KOPT-K1 (cell line): ENCODE measurements at regions not wholly inside any gene's neighbourhood (a gene's known extent, or its start where the extent isn't known, plus 50 kb on each side); places are given as distances from the start of the nearest gene placed in this dataset.

ENCODE experiments used
- H3K27ac ChIP-seq: fragments of 200-600 bp; sonication (generic); 2 replicates; pipeline ENCODE4 v1.5.1; 2016; ENCODE audit warnings: antibody characterized with exemption, mild to moderate bottlenecking, low read depth, low read length; ENCODE audit not compliant: poor library complexity, severe bottlenecking
- H3K36me3 ChIP-seq: fragments of 200-600 bp; sonication (generic); 2 replicates; pipeline ENCODE4 v1.5.1; 2017; ENCODE audit warnings: antibody characterized with exemption, mild to moderate bottlenecking, low read length, moderate library complexity; ENCODE audit not compliant: insufficient read depth
- H3K9me3 ChIP-seq: fragments of 200-600 bp; sonication (generic); 2 replicates; pipeline ENCODE4 v1.5.1; 2017; ENCODE audit warnings: antibody characterized with exemption, low read length, mild to moderate bottlenecking; ENCODE audit not compliant: insufficient read depth, poor library complexity, severe bottlenecking

DNA sequence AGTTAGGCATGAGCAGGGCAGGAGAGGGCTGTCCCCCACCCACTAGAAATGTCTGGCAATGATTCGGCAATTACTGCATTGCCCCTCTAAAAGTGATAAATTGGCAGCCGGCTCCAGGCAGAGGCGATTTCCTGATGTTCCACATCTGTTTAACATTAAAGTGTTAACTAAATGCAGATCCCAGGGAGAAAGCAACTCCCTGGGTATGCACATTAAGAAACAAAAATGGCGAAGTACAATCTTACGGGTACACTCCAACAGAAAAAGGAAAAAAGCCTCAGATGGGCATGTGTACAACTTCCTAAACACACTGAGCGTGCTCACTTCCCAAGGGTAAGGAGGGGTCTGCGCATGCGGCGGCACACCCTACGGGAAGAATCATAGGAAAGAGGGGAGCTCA lies 314.4 kb downstream of the CASP12 start:
- no peaks in the 10 kb centered on the region for H3K9me3 ChIP-seq
- no peaks in the 10 kb centered on the region for H3K36me3 ChIP-seq
- H3K27ac ChIP-seq: no peak overlapping the region

DNA sequence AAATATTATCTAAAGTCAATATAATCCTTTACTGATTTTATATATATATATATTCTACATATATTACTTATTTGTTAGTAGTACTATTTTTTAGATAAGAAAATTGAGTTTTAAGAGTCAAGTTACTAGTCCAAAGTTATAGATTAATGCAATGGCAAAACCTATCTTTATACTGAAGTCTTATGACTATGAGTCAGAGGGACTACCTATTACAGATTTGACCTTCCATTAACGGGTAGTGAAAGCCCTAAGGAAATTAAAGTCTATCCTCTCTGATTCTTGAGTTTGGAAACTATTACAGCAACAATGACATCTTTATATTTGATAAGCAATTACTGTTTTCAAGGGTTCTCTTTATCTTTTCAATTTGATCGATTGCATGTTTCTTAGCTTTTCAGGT lies 315.8 kb downstream of the CASP12 start:
- no peaks in the 10 kb centered on the region for H3K9me3 ChIP-seq
- H3K27ac ChIP-seq: no peak overlapping the region

DNA sequence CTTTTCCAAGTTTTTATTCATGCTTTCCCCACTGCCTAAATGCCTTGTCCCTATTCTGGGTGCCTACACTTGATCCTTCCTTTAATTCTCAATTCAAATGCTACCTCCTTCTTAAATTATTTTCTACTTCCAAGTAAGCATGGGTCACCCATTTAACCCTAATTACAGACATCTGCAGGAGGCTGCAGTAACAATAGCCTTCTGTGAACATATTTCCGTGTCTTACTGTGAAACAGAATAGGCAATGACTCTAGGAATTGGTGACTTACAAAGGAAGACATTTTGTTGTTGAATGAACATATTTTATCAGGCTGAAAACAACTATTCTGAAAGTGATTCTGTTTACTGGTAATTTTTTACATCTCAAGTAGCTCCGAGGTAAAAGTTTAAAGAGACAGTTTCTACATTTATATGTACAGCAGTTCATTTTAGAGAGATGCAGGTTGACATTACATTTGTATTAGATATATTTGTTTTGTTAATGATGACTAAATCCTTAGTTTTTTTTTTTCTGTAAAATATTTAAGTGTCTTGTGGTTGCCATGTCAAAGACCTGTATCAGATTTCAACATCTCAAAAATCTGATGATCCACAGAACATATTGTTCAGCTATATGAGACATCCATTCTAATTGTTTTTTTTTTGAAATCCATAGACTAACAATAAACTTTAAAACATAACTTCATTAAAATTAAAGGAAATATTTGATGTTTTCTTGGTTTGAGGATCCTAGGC lies 316.8 kb downstream of the CASP12 start:
- Histone ChIP-seq H3K36me3 (no peaks in the 10 kb centered on the region), H3K27ac (no peak overlapping the region), H3K9me3 (no peaks in the 10 kb centered on the region)

More for the DNA sequence above, 315.8 kb downstream of the CASP12 start:
- H3K36me3 ChIP-seq: no peaks in the 10 kb centered on the region

DNA sequence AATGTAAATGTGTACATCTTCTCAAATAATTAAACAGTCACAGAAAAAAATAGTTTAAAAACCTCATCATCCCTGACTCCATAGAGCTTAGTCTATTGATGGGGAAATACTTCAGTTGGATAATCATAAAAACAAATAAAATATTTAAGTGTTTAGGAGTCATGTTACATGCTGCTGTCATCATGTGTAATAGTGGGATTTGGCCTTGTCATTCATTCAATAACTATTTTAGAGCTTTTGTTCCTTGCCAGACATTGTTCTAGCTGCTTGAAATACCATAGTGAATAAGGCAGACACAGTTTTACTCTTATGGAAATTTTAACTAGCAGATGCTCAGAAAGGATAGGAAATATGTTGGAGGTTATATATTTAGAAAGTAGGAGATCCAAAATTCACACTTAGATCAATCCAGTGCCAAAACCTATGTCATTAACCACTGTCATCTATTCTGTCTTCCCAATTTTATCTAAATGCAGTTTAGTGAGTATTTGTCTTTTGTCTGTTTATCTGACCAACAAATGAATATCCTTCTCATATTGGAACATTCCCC lies 324.7 kb downstream of the CASP12 start:
- H3K27ac ChIP-seq: no peak overlapping the region
- H3K9me3 ChIP-seq: no peaks in the 10 kb centered on the region
- no peaks in the 10 kb centered on the region for H3K36me3 ChIP-seq

DNA sequence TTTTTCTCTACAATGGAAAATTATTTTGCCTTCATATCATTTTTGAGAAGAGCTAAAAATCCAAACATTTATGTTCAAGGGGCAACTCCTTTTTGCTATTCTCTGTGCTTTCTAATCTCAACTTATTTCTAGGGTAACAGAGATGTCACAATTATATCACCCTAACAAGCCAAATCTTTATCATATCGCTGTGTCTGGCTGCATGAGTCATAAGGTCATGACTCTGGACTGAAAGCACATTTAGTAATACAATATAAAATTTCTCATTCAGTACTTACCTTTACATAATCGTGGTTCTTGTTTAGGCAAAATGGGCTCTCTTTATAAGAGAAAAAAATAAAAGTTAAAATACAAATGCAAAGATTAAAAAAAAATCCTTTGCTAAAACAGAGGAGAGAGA lies 326.0 kb downstream of the CASP12 start:
- H3K27ac ChIP-seq: no peak overlapping the region

DNA sequence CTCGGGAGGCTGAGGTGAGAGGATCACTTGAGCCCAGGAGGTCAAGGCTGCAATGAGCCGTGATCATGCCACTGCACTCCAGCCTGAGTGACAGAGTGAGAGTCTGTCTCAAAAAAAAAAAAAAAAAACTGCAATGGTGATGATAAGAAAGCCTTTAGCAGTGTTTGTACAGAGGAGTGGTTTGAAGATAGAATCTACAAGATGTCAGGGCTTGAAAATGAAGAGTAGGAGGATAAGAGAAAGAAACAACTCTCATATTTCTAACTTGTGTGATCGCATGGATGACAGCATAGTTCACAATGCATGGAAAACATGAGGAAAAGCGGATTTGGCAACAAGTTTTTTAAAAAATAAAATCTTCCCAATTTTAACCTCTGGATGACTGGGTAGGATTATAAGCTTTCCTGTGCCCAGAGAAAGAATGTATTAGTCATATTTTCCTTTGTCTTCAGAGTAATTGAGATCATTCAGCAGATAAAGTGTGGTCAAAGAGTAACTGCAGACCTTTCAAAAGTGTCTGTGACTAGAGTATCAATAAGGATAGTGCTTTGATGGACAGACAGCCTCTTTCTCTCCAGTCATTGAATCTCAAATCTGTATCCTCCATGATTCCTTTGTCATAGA lies 328.1 kb downstream of the CASP12 start:
- Histone ChIP-seq H3K9me3 (no peaks in the 10 kb centered on the region), H3K36me3 (no peaks in the 10 kb centered on the region), H3K27ac (no peak overlapping the region)

More for the DNA sequence above, 326.0 kb downstream of the CASP12 start:
- no peaks in the 10 kb centered on the region for H3K9me3 ChIP-seq
- H3K36me3 ChIP-seq: no peaks in the 10 kb centered on the region

DNA sequence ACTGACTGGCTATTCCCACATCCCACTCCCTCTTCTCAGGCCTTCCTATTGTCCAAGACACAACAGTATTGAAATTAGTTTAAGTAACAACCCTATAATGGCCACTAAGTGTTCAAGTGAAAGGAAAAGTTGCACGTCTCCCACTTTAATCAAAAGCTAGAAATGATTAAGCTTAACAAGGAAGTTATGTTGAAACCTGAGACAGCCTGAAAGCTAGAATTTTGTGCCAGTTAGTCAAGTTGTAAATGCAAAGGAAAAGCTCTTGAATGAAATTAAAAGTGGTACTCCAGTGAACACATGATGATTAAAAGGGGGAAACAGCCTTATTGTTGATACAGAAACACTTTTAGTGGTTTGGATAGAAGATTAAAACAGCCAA lies 332.7 kb downstream of the CASP12 start:
- Histone ChIP-seq H3K36me3 (no peaks in the 10 kb centered on the region), H3K9me3 (no peaks in the 10 kb centered on the region), H3K27ac (no peak overlapping the region)

DNA sequence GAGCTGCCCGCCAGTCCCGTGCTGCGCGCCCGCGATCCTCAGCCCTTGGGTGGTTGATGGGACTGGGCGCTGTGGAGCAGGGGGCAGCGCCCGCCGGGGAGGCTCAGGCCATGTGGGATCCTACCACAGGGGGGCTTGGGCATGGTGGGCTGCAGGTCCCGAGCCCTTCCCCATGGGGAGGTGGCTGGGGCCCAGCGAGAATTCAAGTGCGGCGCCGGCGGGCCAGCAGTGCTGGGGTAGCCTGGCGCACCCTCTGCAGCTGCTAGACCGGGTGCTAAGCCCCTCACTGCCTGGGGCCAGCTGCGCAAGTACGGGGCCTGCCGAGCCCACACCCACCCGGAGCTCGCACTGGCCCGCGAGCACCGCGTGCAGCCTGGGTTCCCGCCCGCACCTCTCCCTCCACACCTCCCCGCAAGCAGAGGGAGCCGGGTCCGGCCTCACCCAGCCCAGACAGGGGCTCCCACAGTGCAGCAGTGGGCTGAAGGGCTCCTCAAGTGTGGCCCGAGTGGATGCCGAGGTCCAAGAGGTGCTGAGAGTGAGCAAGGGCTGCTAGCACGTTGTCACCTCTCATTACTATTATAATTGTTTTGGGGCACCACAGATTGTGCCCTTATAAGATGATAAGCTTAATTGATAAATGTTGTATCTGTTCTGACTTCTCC lies 333.2 kb downstream of the CASP12 start:
- H3K9me3 ChIP-seq: no peaks in the 10 kb centered on the region
- no peaks in the 10 kb centered on the region for H3K36me3 ChIP-seq
- H3K27ac ChIP-seq: no peak overlapping the region

DNA sequence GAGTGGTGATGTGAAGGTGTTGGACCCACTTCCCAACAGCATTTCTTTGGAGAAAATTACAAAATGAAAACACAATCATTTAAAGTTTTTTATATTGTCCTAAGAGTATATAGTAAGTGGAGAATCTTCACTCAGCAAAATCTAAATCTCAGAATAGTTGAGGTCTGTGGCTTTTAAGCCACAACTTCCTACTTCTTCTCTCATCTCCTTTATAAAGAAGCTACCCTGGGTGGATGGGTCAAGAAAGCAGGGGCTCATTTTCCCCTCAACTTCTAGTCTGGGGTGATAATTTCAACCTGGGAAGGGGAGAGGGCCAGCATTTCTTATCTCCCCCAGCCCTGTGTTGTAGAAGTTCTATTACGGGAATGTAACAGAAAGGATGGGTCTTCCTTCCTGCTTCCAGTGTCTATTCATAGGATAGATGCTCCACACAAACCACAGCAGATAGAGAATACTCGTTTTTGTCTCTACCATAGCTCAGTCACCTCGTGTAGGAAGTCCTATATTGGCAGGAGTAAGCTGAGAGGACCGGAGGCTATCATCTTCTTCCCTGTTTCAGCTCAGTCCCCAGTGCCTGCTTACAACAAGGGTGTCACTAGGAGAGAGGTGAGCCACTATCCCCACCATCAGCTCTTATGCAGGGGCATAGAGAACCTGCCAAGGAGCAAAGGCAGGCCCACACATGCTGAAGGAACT lies 341.5 kb downstream of the CASP12 start:
- Histone ChIP-seq H3K9me3 (no peaks in the 10 kb centered on the region), H3K27ac (no peak overlapping the region), H3K36me3 (no peaks in the 10 kb centered on the region)

DNA sequence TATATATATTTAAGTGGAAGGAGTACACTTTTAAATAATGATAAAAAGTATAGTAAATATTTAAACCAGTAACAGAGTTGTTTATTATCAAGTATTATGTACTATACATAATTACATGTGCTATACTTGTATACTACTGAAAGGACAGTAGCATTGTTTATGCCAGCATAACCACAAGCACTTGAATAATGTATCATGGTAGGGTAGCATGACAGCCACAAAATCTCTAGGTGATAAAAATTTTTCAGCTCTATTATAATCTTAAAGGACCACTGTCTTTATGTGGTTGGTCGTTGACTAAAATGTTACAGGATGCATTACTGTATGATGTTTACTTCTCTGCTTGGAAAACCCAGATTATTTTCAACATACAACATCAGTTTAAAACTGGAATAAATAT lies 349.2 kb downstream of the CASP12 start:
- H3K27ac ChIP-seq: no peak overlapping the region
- no peaks in the 10 kb centered on the region for H3K9me3 ChIP-seq
- no peaks in the 10 kb centered on the region for H3K36me3 ChIP-seq

DNA sequence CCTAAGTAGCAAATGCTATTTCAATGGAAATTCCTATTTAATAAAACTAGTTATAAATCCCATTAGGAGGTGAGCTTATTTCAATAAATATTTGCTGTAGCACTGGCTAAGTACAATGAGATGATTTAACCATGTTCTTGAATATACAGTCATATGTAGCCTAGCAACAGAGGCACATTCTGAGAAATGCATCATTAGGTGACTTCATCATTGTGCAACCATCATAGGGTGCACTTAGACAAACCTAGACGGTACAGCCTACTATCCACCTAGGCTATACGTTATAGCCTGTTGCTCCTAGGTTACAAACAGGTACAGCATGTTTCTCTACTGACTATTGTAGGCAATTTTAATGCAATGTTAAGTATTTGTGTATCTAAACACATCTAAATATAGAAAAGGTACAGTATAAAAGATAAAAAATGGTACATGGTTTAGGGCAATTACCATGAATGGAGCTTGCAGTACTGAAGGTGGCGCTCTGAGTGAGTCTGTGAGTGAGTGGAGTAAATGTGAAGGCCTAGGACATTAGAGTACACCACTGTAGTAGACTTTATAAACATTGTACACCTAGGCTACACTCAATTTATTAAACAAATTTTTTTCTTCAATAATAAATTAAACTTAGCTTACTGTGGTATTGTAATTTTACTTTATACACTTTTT lies 350.1 kb downstream of the CASP12 start:
- no peaks in the 10 kb centered on the region for H3K9me3 ChIP-seq
- no peak overlapping the region for H3K27ac ChIP-seq
- H3K36me3 ChIP-seq: no peaks in the 10 kb centered on the region

DNA sequence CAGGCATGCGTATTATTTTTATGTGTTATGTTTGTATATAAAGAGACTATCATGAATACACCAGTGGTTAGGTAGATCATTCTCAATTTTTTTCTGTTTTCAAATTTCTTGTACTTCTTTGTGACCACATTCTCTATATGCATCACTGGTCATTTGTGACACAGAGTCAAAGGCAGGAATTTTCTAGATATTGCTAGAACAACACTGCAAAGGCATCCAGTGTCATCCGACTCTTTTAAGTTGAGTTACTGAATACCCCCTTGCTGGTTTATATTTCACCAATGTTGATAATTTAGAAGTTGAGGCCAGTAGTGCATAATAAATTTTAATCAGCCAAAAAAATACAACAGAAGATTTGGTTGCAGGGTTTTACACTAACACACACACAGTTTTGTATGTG lies 351.8 kb downstream of the CASP12 start:
- Histone ChIP-seq H3K9me3 (no peaks in the 10 kb centered on the region), H3K27ac (no peak overlapping the region), H3K36me3 (no peaks in the 10 kb centered on the region)

DNA sequence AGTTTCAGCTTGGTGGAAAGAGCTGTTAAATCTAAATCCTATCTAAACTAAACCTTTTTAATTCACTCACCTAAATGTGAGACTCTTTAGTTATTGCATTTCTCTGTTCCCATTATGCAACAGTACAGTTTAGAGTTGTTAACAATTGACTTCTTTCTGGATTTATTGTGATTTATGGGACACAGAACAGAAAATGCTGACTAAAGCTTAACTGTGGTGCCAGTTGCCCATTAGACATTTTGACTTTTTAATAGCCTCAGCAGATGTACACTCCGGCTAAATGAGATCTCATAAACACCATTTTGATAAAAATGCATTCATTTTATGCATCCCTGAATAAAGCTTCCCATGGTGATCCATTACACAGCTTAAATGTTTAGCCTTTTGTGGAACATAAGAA lies 356.6 kb downstream of the CASP12 start:
- no peak overlapping the region for H3K27ac ChIP-seq
- H3K9me3 ChIP-seq: no peaks in the 10 kb centered on the region
- no peaks in the 10 kb centered on the region for H3K36me3 ChIP-seq

DNA sequence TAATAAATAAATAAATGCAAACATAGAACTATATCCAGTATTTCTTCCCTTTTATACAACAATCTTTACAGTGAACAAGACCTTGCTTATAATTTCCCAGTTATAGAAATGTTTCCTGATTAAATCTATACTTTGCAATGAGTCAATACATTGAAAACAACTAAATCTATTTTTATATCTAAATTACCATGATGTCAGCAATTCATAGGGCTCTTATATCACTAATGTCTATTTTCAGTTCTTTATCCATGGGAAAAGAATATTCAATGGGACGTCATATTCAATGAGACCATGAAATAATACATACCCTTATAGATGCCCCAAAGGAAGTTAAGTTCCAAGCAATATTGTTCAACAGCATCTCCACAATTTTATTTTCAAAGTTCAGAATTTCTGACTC lies 359.9 kb downstream of the CASP12 start:
- no peak overlapping the region for H3K27ac ChIP-seq
- no peaks in the 10 kb centered on the region for H3K36me3 ChIP-seq
- no peaks in the 10 kb centered on the region for H3K9me3 ChIP-seq

DNA sequence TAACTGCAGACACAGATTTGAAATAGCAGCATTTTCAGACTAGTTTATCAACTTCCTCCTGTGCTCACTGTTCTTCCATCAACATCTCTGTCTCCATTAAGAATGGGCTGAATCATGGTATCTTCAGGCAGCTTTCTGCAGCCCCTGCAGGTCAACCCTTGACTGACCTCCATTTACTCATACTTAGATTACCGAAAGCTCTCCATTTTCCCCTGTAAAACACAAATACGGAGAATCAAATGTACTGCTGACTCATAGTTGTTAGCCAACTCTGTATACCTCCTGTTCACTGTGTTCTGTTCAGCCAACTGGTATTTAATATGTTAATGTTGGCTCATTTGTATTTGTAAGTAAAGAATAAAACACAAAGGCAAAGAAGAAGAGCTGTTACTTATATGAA lies 364.0 kb downstream of the CASP12 start:
- H3K9me3 ChIP-seq: no peaks in the 10 kb centered on the region
- H3K36me3 ChIP-seq: no peaks in the 10 kb centered on the region

More for the DNA sequence above, 364.0 kb downstream of the CASP12 start:
- H3K27ac ChIP-seq: no peak overlapping the region
